ENCODE measurements at regions not wholly inside any gene's neighbourhood (a gene's known extent, or its start where the extent isn't known, plus 50 kb on each side); places are given as distances from the start of the nearest gene placed in this dataset.
"Not testable (repeated sequence)": the region's sequence is repeated elsewhere in the genome, so short reads cannot be mapped to it uniquely, and the experiment has no call there.

DNA sequence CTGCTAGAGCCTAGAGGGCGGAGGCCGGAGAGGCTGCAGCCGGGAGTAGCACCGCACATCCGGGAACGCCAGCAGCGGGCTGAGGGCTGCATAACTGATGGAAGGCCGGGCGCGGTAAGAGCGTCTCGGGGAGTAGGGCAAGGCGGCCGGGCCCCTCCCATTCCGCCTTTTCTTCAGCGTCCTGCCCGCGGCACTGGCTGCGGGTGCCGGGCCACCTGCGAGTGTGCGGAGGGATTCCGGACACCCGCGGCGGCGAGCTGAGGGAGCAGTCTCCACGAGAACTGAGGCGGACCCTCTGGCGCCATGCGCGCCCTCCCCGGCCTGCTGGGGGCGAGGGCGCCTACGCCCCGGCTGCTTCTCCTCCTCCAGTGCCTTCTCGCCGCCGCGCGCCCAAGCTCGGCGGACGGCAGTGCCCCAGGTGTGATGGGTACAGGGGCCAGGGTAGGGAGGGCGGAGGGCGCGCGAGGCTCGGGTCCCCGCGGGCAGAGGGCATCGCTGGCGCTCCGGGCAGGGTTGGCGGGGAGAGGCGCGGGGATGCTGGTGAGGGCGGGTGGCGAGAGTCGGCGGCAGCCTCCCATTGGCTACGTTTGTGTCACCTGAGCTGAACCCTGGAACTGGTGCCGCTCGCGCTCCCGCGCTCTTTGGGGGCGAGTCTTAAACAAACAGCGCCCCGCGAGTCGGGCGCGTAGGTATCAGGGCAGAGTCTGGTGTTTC lies 334.4 kb downstream of the SRGAP2C start:
- H3K36me3 Mint-ChIP-seq (ENCODE audit: unreplicated experiment): no peaks in the 10 kb centered on the region
- H3K4me3 Mint-ChIP-seq (ENCODE audit: unreplicated experiment): peak overlapping the region; percentile 93
- H3K9me3 Mint-ChIP-seq (ENCODE audit: unreplicated experiment): peaks cover 7% of the 10 kb centered on the region
- H3K27me3 Mint-ChIP-seq (ENCODE audit: unreplicated experiment): peaks cover 3% of the 10 kb centered on the region
- peak; percentile 82 for DNase-seq
- TF ChIP-seq, protein P1, sequence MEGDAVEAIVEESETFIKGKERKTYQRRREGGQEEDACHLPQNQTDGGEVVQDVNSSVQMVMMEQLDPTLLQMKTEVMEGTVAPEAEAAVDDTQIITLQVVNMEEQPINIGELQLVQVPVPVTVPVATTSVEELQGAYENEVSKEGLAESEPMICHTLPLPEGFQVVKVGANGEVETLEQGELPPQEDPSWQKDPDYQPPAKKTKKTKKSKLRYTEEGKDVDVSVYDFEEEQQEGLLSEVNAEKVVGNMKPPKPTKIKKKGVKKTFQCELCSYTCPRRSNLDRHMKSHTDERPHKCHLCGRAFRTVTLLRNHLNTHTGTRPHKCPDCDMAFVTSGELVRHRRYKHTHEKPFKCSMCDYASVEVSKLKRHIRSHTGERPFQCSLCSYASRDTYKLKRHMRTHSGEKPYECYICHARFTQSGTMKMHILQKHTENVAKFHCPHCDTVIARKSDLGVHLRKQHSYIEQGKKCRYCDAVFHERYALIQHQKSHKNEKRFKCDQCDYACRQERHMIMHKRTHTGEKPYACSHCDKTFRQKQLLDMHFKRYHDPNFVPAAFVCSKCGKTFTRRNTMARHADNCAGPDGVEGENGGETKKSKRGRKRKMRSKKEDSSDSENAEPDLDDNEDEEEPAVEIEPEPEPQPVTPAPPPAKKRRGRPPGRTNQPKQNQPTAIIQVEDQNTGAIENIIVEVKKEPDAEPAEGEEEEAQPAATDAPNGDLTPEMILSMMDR (IDR thresholded peaks at IDR 0.05; ENCODE audit: partially characterized antibody, unreplicated experiment): no peak
- peak overlapping the region; percentile 80 for H3K27ac Mint-ChIP-seq (ENCODE audit: unreplicated experiment)
- peaks cover 2% of the 10 kb centered on the region for H3K4me1 Mint-ChIP-seq (ENCODE audit: low read depth, unreplicated experiment)

DNA sequence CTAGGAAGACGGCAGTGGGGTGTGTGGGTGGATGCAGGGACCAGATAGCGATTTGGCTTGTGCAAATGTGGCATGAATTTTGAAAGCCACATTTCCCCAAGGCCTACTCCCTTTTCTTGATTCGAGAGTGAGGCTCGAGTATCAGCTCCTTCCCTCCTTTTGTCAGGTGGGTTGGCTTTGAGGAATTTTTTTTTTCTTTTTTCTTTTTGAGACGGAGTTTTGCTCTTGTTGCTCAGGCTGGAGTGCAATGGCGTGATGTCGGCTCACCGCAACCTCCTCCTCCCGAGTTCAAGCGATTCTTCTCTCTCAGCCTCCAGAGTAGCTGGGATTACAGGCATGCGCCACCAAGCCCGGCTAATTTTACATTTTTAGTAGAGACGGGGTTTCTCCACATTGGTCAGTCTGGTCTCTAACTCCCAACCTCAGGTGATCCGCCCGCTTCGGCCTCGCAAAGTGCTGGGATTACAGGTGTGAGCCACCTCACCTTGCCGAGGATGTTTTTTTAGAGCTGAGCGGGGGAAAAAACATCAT lies 335.0 kb downstream of the SRGAP2C start:
- Mint-ChIP-seq H3K4me3 (ENCODE audit: unreplicated experiment) (peak overlapping the region; percentile 93), H3K27ac (ENCODE audit: unreplicated experiment) (peak overlapping the region; percentile 80)
- not testable (repeated sequence) for H3K36me3 Mint-ChIP-seq (ENCODE audit: unreplicated experiment); H3K9me3 Mint-ChIP-seq (ENCODE audit: unreplicated experiment); H3K4me1 Mint-ChIP-seq (ENCODE audit: low read depth, unreplicated experiment); H3K27me3 Mint-ChIP-seq (ENCODE audit: unreplicated experiment)
- peak; percentile 15 for DNase-seq

DNA sequence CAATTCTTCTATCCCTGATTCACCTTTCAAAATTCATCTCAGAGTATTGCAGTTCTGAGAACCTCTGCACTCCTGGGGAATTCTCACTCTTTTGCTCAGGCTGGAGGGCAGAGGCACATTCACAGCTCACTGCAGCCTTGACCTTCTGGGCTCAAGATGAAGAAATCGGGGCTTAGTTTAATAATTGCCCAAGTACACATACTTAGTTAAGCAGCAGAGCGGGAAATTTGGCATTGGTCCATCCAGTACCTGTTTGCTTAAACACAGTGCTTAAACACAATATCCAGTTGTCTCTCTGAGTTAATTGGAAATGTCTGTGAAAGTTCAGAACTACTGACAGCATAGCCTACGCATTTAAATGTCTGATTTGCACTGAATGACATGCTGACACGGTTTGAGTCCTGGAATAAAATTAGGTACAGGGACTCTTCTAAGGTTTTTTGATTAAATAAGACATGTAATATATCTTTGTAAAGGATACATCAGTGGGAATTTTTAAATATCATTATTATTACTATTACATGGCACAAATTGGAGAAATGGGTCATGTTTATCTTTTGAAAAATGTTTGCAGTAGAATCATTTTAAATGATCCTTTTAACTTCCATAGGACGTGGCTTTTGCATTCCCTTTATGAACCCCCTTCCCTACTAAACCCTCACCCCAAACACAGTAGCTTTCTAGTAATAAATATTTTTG lies 337.4 kb downstream of the SRGAP2C start:
- H3K27ac Mint-ChIP-seq (ENCODE audit: unreplicated experiment): no peak overlapping the region
- peaks cover 2% of the 10 kb centered on the region for H3K27me3 Mint-ChIP-seq (ENCODE audit: unreplicated experiment)
- no peaks in the 10 kb centered on the region for H3K36me3 Mint-ChIP-seq (ENCODE audit: unreplicated experiment)
- TF ChIP-seq, protein P1 (IDR thresholded peaks at IDR 0.05; ENCODE audit: partially characterized antibody, unreplicated experiment): no peak
- H3K4me3 Mint-ChIP-seq (ENCODE audit: unreplicated experiment): no peak overlapping the region
- no peak for DNase-seq
- peaks cover 4% of the 10 kb centered on the region for H3K9me3 Mint-ChIP-seq (ENCODE audit: unreplicated experiment)
- H3K4me1 Mint-ChIP-seq (ENCODE audit: low read depth, unreplicated experiment): peaks cover 2% of the 10 kb centered on the region

DNA sequence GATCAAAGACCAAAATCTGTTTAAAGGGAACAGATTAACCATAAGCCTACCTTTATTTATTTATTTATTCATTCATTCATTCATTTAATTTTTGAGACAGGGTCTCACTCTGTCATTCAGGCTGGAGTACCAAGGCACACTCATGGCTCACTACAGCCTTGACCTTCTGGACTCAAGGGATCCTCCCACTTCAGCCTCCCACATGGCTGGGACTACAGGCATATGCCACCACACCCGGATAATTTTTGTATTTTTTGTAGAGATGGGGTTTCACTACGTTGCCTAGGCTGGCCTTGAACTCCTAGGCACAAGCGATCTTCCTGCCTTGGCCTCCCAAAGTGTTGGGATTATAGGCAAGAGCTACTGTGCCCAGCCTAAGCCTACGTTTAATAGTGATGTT lies 338.3 kb downstream of the SRGAP2C start:
- H3K27me3 Mint-ChIP-seq (ENCODE audit: unreplicated experiment); H3K4me1 Mint-ChIP-seq (ENCODE audit: low read depth, unreplicated experiment); H3K4me3 Mint-ChIP-seq (ENCODE audit: unreplicated experiment); H3K9me3 Mint-ChIP-seq (ENCODE audit: unreplicated experiment); H3K36me3 Mint-ChIP-seq (ENCODE audit: unreplicated experiment); DNase-seq; H3K27ac Mint-ChIP-seq (ENCODE audit: unreplicated experiment): not testable (repeated sequence)

DNA sequence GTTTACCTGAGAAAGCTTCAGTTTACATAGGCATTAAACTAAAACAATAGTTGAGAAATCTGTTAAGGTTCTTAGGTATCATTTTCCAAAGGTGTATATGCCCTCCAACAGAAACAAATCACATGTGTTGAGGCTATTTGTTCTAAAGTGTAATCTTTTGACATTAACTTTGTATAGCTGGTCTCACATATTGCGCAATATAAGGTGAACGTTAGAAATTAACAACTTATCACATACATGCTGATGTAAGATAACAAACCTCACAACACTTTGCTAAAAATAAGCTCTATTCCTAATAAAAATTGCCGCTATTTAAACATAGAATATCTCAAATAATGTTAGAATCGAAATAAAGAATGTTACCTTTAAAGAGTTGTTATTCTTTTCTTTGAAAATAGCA lies 340.6 kb downstream of the SRGAP2C start:
- no peaks in the 10 kb centered on the region for H3K9me3 Mint-ChIP-seq (ENCODE audit: unreplicated experiment)
- DNase-seq: no peak
- H3K27me3 Mint-ChIP-seq (ENCODE audit: unreplicated experiment): no peaks in the 10 kb centered on the region
- TF ChIP-seq, protein P1 (IDR thresholded peaks at IDR 0.05; ENCODE audit: partially characterized antibody, unreplicated experiment): no peak
- no peaks in the 10 kb centered on the region for H3K36me3 Mint-ChIP-seq (ENCODE audit: unreplicated experiment)
- no peaks in the 10 kb centered on the region for H3K4me1 Mint-ChIP-seq (ENCODE audit: low read depth, unreplicated experiment)
- no peak overlapping the region for H3K4me3 Mint-ChIP-seq (ENCODE audit: unreplicated experiment)
- H3K27ac Mint-ChIP-seq (ENCODE audit: unreplicated experiment): no peak overlapping the region

DNA sequence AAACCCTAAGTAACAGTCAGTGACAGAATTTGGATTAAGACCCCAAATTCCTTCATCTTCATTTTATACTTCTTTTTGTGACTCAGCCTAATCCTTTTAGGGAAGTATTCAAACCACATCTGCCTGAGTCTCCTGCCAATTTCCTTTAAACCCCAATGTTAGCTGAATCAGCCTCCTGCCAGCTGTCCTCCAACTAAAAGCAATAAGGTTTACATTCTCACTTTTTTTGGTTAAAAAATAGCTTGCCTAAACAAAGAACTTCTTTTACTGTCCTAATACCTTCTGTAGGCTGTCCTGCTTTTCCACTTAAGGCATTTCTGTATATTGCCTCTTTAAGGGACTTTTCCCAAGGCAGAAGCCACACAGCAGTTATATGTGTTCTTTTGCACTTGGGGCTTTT lies 344.2 kb downstream of the SRGAP2C start:
- H3K36me3 Mint-ChIP-seq (ENCODE audit: unreplicated experiment); H3K4me3 Mint-ChIP-seq (ENCODE audit: unreplicated experiment); H3K27ac Mint-ChIP-seq (ENCODE audit: unreplicated experiment); H3K4me1 Mint-ChIP-seq (ENCODE audit: low read depth, unreplicated experiment); H3K27me3 Mint-ChIP-seq (ENCODE audit: unreplicated experiment); H3K9me3 Mint-ChIP-seq (ENCODE audit: unreplicated experiment); DNase-seq: not testable (repeated sequence)

DNA sequence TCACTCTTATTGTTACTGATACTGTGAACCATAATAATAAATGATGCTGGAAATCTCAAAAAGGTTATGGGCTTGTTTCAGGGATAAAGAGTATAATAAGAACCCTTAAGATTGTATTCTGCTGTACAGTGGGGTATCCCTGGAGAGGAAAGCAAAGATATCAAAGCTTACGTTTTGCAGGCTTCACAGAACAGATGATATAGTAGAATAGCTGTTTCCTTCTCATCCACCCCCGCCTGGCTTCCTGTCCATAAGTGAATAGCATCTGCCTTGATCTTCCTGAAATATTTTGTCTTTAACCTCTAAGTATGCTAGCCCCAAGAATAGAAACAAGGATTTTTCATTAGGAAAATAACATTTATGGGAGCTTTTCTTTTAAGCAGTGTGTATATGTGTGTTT lies 345.3 kb downstream of the SRGAP2C start:
- not testable (repeated sequence) for H3K4me1 Mint-ChIP-seq (ENCODE audit: low read depth, unreplicated experiment); H3K27ac Mint-ChIP-seq (ENCODE audit: unreplicated experiment); H3K27me3 Mint-ChIP-seq (ENCODE audit: unreplicated experiment); H3K4me3 Mint-ChIP-seq (ENCODE audit: unreplicated experiment); DNase-seq; H3K9me3 Mint-ChIP-seq (ENCODE audit: unreplicated experiment); H3K36me3 Mint-ChIP-seq (ENCODE audit: unreplicated experiment)

DNA sequence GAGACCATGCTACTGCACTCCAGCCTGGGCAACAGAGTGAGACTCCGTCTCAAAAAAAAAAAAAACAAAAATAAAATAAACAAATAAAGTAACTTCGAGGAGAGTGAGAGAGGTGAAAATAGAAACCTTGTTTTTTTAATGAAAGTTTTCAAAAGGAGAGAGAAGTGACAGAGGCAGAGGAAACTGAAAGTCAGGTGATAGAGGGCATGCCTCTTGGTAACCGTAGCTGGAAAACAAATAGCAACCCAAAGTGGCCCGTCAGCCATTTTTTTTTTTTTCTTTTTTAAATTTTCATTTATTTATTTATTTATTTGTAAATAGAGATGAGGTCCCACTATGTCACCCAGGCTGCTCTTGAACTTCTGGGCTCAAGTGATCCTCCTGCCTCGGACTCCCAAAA lies 347.0 kb downstream of the SRGAP2C start:
- not testable (repeated sequence) for DNase-seq; H3K27me3 Mint-ChIP-seq (ENCODE audit: unreplicated experiment); H3K9me3 Mint-ChIP-seq (ENCODE audit: unreplicated experiment); H3K4me3 Mint-ChIP-seq (ENCODE audit: unreplicated experiment); H3K27ac Mint-ChIP-seq (ENCODE audit: unreplicated experiment); H3K36me3 Mint-ChIP-seq (ENCODE audit: unreplicated experiment); H3K4me1 Mint-ChIP-seq (ENCODE audit: low read depth, unreplicated experiment)

DNA sequence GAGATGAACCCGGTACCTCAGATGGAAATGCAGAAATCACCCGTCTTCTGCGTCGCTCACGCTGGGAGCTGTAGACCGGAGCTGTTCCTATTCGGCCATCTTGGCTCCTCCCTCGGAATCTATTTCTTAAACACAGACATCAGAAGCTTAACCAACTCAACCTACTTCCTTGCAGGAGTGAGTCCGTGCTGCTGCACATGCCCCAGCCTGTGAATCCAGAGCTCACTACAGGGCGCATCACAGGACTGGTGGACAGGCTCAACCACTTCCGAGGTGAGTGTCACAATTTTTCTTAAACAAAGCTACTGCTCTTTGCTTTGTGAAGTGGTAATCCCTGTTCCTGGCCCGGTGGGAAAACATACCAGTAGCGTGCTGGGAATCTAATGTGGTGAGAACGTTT lies 353.4 kb downstream of the SRGAP2C start:
- not testable (repeated sequence) for H3K4me3 Mint-ChIP-seq (ENCODE audit: unreplicated experiment); H3K27ac Mint-ChIP-seq (ENCODE audit: unreplicated experiment); H3K9me3 Mint-ChIP-seq (ENCODE audit: unreplicated experiment)

More for the DNA sequence above, 353.4 kb downstream of the SRGAP2C start:
- H3K36me3 Mint-ChIP-seq (ENCODE audit: unreplicated experiment); H3K27me3 Mint-ChIP-seq (ENCODE audit: unreplicated experiment); H3K4me1 Mint-ChIP-seq (ENCODE audit: low read depth, unreplicated experiment); DNase-seq: not testable (repeated sequence)
